ENCODE measurements at regions not wholly inside any gene's neighbourhood (a gene's known extent, or its start where the extent isn't known, plus 50 kb on each side); places are given as distances from the start of the nearest gene placed in this dataset.

GRCh38 chr9:136611606-136612005 is 51.1 kb upstream of the EGFL7 start:
- no peaks in the 10 kb centered on the region for H3K36me3 Mint-ChIP-seq (ENCODE audit: insufficient read depth)
- no peak overlapping the region for H3K27ac Mint-ChIP-seq
- DNase-seq = no peak
- no peak overlapping the region for H3K4me3 Mint-ChIP-seq
- peaks cover 0 to 26% of the 10 kb centered on the region in 2 donors for H3K27me3 Mint-ChIP-seq
- peaks cover 6 to 13% of the 10 kb centered on the region in 2 donors for H3K4me1 Mint-ChIP-seq (ENCODE audit: low read depth in 2 of 2)
- H3K9me3 Mint-ChIP-seq = no peaks in the 10 kb centered on the region
- ATAC-seq (replicated peaks) = no peak

- H3K27me3 Mint-ChIP-seq = peaks cover 0 to 26% of the 10 kb centered on the region in 2 donors
- H3K4me3 Mint-ChIP-seq = no peak overlapping the region
- H3K36me3 Mint-ChIP-seq (ENCODE audit: insufficient read depth) = no peaks in the 10 kb centered on the region
- H3K4me1 Mint-ChIP-seq (ENCODE audit: low read depth in 2 of 2) = peaks cover 6 to 10% of the 10 kb centered on the region in 2 donors
- DNase-seq = no peak
- ATAC-seq (replicated peaks) = no peak
- H3K9me3 Mint-ChIP-seq = no peaks in the 10 kb centered on the region
- H3K27ac Mint-ChIP-seq = no peak overlapping the region
Observed at GRCh38 chr9:136611119-136611518, 51.6 kb upstream of the EGFL7 start.

- no peak overlapping the region for H3K4me3 Mint-ChIP-seq
- peaks cover 4 to 6% of the 10 kb centered on the region in 2 donors for H3K4me1 Mint-ChIP-seq (ENCODE audit: low read depth in 2 of 2)
- H3K36me3 Mint-ChIP-seq (ENCODE audit: insufficient read depth) = no peaks in the 10 kb centered on the region
- no peak overlapping the region for H3K27ac Mint-ChIP-seq
- H3K27me3 Mint-ChIP-seq = peaks cover 4 to 33% of the 10 kb centered on the region in 2 donors
- no peaks in the 10 kb centered on the region for H3K9me3 Mint-ChIP-seq
- ATAC-seq (replicated peaks) (no peak), DNase-seq (no peak)
Observed at GRCh38 chr9:136610426-136610825, 52.3 kb upstream of the EGFL7 start.

DNA sequence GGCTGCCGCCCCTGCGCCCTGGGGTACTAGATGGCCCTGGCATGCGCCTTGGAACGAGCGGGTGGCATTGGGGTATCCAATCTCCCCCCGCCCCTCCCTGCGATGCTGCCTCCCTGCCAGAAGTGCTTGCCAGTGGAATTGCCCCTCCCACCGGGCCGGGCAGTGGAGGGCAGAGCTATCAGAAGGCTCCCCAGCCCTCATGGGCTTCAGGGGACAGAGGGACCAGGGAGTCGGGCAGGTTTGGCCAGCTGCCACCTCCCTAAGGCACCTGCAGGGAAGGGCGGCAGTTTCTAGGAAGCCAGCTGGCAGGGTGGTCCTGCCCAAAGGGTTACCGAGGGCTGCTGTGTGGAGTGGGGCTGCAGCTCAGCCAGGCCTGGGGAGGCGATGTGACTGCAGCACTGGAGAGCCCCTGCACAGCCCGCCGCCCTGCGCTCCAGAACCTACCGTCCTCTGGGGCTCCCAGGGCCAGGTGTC is 52.8 kb upstream of the EGFL7 start:
- Mint-ChIP-seq H3K27me3 (peaks cover 4 to 37% of the 10 kb centered on the region in 2 donors), H3K36me3 (ENCODE audit: insufficient read depth) (no peaks in the 10 kb centered on the region), H3K4me3 (no peak overlapping the region), H3K4me1 (ENCODE audit: low read depth in 2 of 2) (peaks cover 3 to 4% of the 10 kb centered on the region in 2 donors), H3K9me3 (no peaks in the 10 kb centered on the region), H3K27ac (no peak overlapping the region)
- DNase-seq = no peak
- no peak for ATAC-seq (replicated peaks)

DNA sequence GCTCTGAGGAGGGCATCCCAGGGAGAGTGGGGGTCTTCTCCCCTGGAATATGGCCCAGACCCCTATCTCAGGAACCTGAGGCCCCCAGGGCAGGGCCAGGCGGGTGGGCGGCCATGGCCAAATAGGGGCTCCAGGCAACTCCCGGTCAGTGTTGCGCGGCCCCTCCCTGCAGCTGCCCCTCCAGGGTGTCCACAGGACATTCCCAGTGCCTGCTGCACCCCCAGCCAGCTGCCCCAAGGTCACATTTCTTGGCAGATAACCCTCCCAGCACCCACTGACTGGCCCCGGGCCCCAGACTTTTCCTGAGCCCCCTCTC is 53.6 kb upstream of the EGFL7 start:
- no peak for ATAC-seq (replicated peaks)
- no peak for DNase-seq
- H3K4me3 Mint-ChIP-seq = no peak overlapping the region
- H3K4me1 Mint-ChIP-seq (ENCODE audit: low read depth in 2 of 2) = peaks cover 3 to 4% of the 10 kb centered on the region in 2 donors
- peak overlapping the region in 1 of 2 donors; percentile 7 for H3K27ac Mint-ChIP-seq
- H3K36me3 Mint-ChIP-seq (ENCODE audit: insufficient read depth) = no peaks in the 10 kb centered on the region
- H3K9me3 Mint-ChIP-seq = no peaks in the 10 kb centered on the region
- H3K27me3 Mint-ChIP-seq = peaks cover 4 to 40% of the 10 kb centered on the region in 2 donors

GRCh38 chr9:136608348-136609159 is 54.2 kb upstream of the EGFL7 start:
- H3K4me3 Mint-ChIP-seq = no peak overlapping the region
- ATAC-seq (replicated peaks) (no peak), DNase-seq (no peak)
- peaks cover 3 to 6% of the 10 kb centered on the region in 2 donors for H3K4me1 Mint-ChIP-seq (ENCODE audit: low read depth in 2 of 2)
- peak overlapping the region; percentile 7 for H3K27ac Mint-ChIP-seq
- no peaks in the 10 kb centered on the region for H3K36me3 Mint-ChIP-seq (ENCODE audit: insufficient read depth)
- no peaks in the 10 kb centered on the region for H3K9me3 Mint-ChIP-seq
- peaks cover 4 to 45% of the 10 kb centered on the region in 2 donors for H3K27me3 Mint-ChIP-seq

DNA sequence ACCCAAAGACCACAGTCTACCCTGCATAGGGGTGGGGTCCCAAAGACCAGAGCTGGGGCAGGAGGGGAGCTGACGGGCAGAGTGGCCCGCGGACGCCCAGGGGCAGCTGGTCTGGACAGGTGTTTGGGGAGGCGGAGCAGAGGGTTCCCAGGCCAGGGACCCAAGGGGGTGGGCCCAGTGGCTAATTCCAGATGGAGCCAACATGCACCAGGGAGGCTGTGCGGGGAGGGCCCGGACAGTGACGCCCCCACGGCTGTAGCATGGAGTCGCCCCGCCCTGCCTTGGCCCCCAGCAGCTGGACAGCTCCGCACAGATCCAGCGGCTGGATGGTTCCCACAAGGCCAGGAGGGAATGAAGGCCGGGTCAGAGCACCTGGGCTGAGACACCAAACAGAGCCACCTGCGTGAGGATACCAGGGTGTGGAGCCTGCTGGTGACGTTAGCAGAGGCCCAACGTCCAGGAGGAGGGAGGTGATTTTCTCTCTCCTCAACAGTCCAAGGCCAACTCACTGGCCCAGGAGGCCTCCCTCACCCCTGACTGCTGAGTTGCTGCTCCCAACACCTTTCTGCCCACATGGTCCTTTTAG is 55.3 kb upstream of the EGFL7 start:
- Mint-ChIP-seq H3K36me3 (ENCODE audit: insufficient read depth) (no peaks in the 10 kb centered on the region), H3K9me3 (no peaks in the 10 kb centered on the region), H3K27ac (no peak overlapping the region), H3K4me3 (no peak overlapping the region), H3K27me3 (peaks cover 4 to 56% of the 10 kb centered on the region in 2 donors), H3K4me1 (ENCODE audit: low read depth in 2 of 2) (peaks cover 3 to 7% of the 10 kb centered on the region in 2 donors)
- DNase-seq (no peak), ATAC-seq (replicated peaks) (no peak)

DNA sequence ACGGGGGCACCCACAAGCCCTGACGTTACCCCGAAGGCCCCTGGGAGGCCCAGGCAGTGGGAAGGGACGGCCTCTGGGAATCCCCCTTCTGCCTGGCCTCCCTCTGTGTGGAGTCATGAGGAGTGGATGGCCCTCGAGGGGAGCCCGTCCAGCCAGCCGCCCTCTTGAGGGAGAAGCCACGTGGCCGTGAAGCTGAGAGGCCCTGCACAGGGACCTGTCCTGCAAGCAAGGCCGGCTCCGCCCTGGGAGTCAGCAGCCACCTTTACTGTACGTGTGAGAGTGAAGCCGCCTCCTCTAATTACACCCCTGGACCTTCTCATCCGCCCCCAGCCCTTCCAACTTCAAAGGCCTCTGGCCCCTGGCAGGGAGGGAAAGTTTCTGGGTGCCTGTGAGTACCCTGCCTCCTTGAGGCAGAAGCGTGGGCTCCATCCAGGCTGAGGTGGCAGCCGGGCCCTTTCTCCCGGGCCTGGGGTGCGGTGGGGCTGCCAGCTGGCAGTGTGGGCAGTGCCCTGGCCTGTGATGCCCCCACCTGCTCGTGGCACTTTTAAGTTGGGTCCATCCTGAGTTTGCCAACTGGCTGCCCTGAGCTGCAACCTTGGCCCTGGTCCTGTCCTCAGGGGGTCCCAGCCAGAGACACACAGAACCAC is 55.9 kb upstream of the EGFL7 start:
- ATAC-seq (replicated peaks) = no peak
- Mint-ChIP-seq H3K9me3 (no peaks in the 10 kb centered on the region), H3K27me3 (peaks cover 4 to 56% of the 10 kb centered on the region in 2 donors), H3K27ac (no peak overlapping the region), H3K4me3 (no peak overlapping the region), H3K36me3 (ENCODE audit: insufficient read depth) (no peaks in the 10 kb centered on the region), H3K4me1 (ENCODE audit: low read depth in 2 of 2) (peaks cover 3 to 7% of the 10 kb centered on the region in 2 donors)
- DNase-seq = no peak

DNA sequence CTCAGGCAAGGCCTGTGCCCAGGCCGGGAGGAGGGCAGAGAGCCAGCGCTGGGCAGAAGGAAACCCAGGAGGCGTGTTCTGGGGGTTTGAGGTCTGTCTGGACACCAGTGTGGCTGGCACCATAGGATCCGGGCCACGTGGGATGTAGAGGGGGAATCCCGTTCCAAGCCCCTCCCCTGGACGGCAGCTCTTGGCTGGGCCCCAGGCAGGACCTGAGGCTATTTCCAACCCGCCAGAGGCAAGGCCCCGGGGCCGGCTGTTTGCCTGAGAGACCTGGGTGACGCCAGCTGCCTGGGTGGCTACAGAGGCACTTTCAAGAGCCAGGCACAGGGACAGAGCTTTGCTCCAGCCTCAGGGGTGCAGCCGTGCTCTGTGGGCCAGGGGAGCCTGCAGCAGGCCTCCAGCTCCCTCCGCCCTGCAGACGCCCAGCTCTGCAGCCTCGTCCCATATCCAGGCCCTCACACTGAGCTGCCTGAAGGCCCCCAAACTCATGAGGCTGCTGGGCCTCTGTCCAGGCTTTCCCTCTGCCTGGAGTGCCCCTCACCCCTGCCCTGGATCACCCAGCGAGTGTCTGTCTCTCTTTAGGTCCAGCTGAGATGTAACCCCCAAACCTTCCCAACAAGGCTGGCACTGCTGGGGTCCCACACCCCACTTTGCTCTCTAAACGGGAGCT is 56.6 kb upstream of the EGFL7 start:
- Mint-ChIP-seq H3K27me3 (peaks cover 4 to 56% of the 10 kb centered on the region in 2 donors), H3K4me3 (no peak overlapping the region), H3K4me1 (ENCODE audit: low read depth in 2 of 2) (peaks cover 3 to 7% of the 10 kb centered on the region in 2 donors), H3K27ac (no peak overlapping the region), H3K9me3 (no peaks in the 10 kb centered on the region), H3K36me3 (ENCODE audit: insufficient read depth) (no peaks in the 10 kb centered on the region)
- ATAC-seq (replicated peaks) (no peak), DNase-seq (no peak)

- Mint-ChIP-seq H3K9me3 (no peaks in the 10 kb centered on the region), H3K36me3 (ENCODE audit: insufficient read depth) (no peaks in the 10 kb centered on the region), H3K27ac (no peak overlapping the region), H3K4me3 (no peak overlapping the region), H3K4me1 (ENCODE audit: low read depth in 2 of 2) (peaks cover 3 to 7% of the 10 kb centered on the region in 2 donors), H3K27me3 (peaks cover 4 to 55% of the 10 kb centered on the region in 2 donors)
- no peak for DNase-seq
- no peak for ATAC-seq (replicated peaks)
Observed at GRCh38 chr9:136604823-136605525, 57.7 kb upstream of the EGFL7 start.

DNA sequence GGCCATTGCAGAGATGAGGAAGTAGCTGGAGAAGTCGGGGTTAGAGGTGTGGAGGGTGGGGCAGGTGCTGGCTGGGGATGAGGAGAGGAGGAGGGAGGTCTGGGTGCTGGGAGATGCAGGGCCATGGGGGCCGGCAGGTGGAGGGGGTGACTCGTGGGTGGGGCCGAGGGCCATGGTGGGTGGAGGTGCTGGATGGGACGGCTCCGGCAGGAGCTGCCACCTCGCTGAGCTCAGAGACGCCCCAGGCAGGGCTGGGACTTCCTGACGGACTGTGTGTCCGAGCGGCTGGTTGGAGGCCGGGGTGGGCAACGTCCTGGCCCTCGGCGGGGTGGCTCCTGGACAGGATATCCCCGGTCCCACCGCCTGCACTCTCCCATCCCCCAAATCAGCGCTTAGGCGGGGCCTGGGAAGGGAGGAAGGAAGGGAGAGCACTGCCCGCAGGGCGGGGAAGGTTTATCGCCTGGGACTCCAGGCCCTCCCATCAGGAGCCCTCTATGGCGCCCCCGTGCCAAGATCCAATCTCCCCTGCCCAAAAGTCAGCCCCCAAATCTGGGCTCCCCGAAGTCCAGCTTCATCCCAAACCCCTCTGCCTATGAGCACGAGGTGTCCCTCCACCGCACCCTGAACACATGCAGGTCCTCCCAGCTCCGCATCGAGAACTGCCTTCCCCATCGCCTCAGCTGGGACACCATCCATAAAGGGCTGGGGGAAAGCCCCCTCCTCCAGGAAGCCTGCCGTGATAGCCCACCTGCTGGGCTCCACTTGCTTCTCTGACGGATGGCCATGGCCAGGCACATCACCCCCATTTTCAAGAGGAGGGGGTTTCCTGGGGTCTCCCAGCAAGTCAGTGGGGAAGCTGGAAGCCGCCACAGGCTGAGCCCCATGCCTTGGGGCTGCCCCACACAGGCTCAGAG is 58.3 kb upstream of the NOTCH1 start:
- Mint-ChIP-seq H3K9me3 (no peaks in the 10 kb centered on the region), H3K4me3 (peak overlapping the region in 1 of 2 donors; percentile 34), H3K4me1 (ENCODE audit: low read depth in 2 of 2) (peaks cover 3 to 7% of the 10 kb centered on the region in 2 donors), H3K27me3 (peaks cover 4 to 49% of the 10 kb centered on the region in 2 donors), H3K36me3 (ENCODE audit: insufficient read depth) (no peaks in the 10 kb centered on the region), H3K27ac (no peak overlapping the region)
- DNase-seq = no peak
- ATAC-seq (replicated peaks) = no peak

- Mint-ChIP-seq H3K4me1 (ENCODE audit: low read depth in 2 of 2) (peaks cover 3 to 5% of the 10 kb centered on the region in 2 donors), H3K36me3 (ENCODE audit: insufficient read depth) (no peaks in the 10 kb centered on the region)
Observed at GRCh38 chr9:136603216-136603615, 57.4 kb upstream of the NOTCH1 start.

More at GRCh38 chr9:136603216-136603615, 57.4 kb upstream of the NOTCH1 start:
- Mint-ChIP-seq H3K9me3 (no peaks in the 10 kb centered on the region), H3K4me3 (no peak overlapping the region), H3K27ac (no peak overlapping the region), H3K27me3 (peaks cover 4 to 41% of the 10 kb centered on the region in 2 donors)
- ATAC-seq (replicated peaks) (no peak), DNase-seq (no peak)
